Hypothalamus (tissue), 51 donors: ENCODE measurements at regions not wholly inside any gene's neighbourhood (a gene's known extent, or its start where the extent isn't known, plus 50 kb on each side); places are given as distances from the start of the nearest gene placed in this dataset.
A peak's percentile ranks its signal among the peaks of the same experiment; 100 is the strongest.

Experiments
- DNase-seq, 51 donors: peaks; one replicate each; lab custom pipeline; 2025; lab: John Stamatoyannopoulos, UW

- no peak for DNase-seq
These were observed 188.8 kb downstream of the SNX19 start for GRCh38 chr11:130727157-130728119.

- DNase-seq, result no peak
These were observed 187.8 kb downstream of the SNX19 start for GRCh38 chr11:130728185-130729180.

GRCh38 chr11:130729193-130729592, 187.1 kb downstream of the SNX19 start:
- DNase-seq, result no peak

- no peak for DNase-seq
These were observed 186.5 kb downstream of the SNX19 start for GRCh38 chr11:130729678-130730300.

- no peak for DNase-seq
These were observed 184.9 kb downstream of the SNX19 start for GRCh38 chr11:130731401-130731800.

GRCh38 chr11:130732476-130732875, 183.8 kb downstream of the SNX19 start:
- no peak for DNase-seq

- no peak for DNase-seq
These were observed 179.0 kb downstream of the SNX19 start for GRCh38 chr11:130737041-130737830.

- DNase-seq, result peak in 1 of 51 donors; percentile 33
These were observed 178.3 kb downstream of the SNX19 start for GRCh38 chr11:130737866-130738431.

- no peak for DNase-seq
These were observed 177.7 kb downstream of the SNX19 start for GRCh38 chr11:130738611-130739010.

- no peak for DNase-seq
These were observed 175.5 kb downstream of the SNX19 start for GRCh38 chr11:130740819-130741218.

- no peak for DNase-seq
These were observed 171.5 kb downstream of the SNX19 start for GRCh38 chr11:130744794-130745193.

- DNase-seq, result no peak
These were observed 167.1 kb downstream of the SNX19 start for GRCh38 chr11:130749216-130749615.

- DNase-seq, result no peak
These were observed 155.7 kb downstream of the SNX19 start for GRCh38 chr11:130760515-130761125.

- DNase-seq, result no peak
These were observed 154.6 kb downstream of the SNX19 start for GRCh38 chr11:130761560-130762220.

GRCh38 chr11:130762638-130763037, 153.6 kb downstream of the SNX19 start:
- DNase-seq, result no peak

GRCh38 chr11:130763087-130763980, 152.9 kb downstream of the SNX19 start:
- no peak for DNase-seq

GRCh38 chr11:130765406-130765805, 150.9 kb downstream of the SNX19 start:
- no peak for DNase-seq
